NOMO-1 treated with dmso at 0.1 percent for 144 hours (cell line): ENCODE measurements at regions not wholly inside any gene's neighbourhood (a gene's known extent, or its start where the extent isn't known, plus 50 kb on each side); places are given as distances from the start of the nearest gene placed in this dataset.
"Not testable (repeated sequence)": the region's sequence is repeated elsewhere in the genome, so short reads cannot be mapped to it uniquely, and the experiment has no call there.

Source experiments
- DNase-seq: peaks from one replicate; lab custom pipeline; 2025; ENCODE audit not compliant: unreplicated experiment; lab: John Stamatoyannopoulos, UW

GRCh38 chr4:111115881-111116280, 493.0 kb upstream of the PITX2 start:
- no peak for DNase-seq

- no peak for DNase-seq
These were observed 497.3 kb upstream of the PITX2 start for GRCh38 chr4:111120191-111120590.

GRCh38 chr4:111126340-111126739, 503.5 kb upstream of the PITX2 start:
- no peak for DNase-seq

GRCh38 chr4:111127841-111128240, 505.0 kb upstream of the PITX2 start:
- no peak for DNase-seq

GRCh38 chr4:111128327-111128726, 505.4 kb upstream of the PITX2 start:
- no peak for DNase-seq

- no peak for DNase-seq
These were observed 513.6 kb upstream of the PITX2 start for GRCh38 chr4:111136438-111136837.

GRCh38 chr4:111136967-111137366, 514.1 kb upstream of the PITX2 start:
- no peak for DNase-seq

- DNase-seq: no peak
These were observed 520.6 kb upstream of the PITX2 start for GRCh38 chr4:111143510-111143909.

- no peak for DNase-seq
These were observed 532.1 kb upstream of the PITX2 start for GRCh38 chr4:111154934-111155333.

- not testable (repeated sequence) for DNase-seq
These were observed 541.7 kb upstream of the PITX2 start for GRCh38 chr4:111164556-111164955.

GRCh38 chr4:111174331-111174730, 551.5 kb upstream of the PITX2 start:
- no peak for DNase-seq

GRCh38 chr4:111178231-111178630, 555.4 kb upstream of the PITX2 start:
- no peak for DNase-seq

GRCh38 chr4:111187108-111187507, 564.2 kb upstream of the PITX2 start:
- no peak for DNase-seq

- no peak for DNase-seq
These were observed 575.6 kb upstream of the PITX2 start for GRCh38 chr4:111198446-111198845.

- DNase-seq: no peak
These were observed 581.9 kb upstream of the PITX2 start for GRCh38 chr4:111204797-111205196.

- DNase-seq: no peak
These were observed 586.1 kb upstream of the PITX2 start for GRCh38 chr4:111208970-111209369.

GRCh38 chr4:111209706-111210105, 586.8 kb upstream of the PITX2 start:
- DNase-seq: no peak

- DNase-seq: no peak
These were observed 587.7 kb upstream of the PITX2 start for GRCh38 chr4:111210595-111210994.

- DNase-seq: no peak
These were observed 590.7 kb upstream of the PITX2 start for GRCh38 chr4:111213531-111213930.

GRCh38 chr4:111214371-111214770, 591.5 kb upstream of the PITX2 start:
- DNase-seq: no peak

- no peak for DNase-seq
These were observed 592.9 kb upstream of the PITX2 start for GRCh38 chr4:111215755-111216154.

- DNase-seq: no peak
These were observed 593.9 kb upstream of the PITX2 start for GRCh38 chr4:111216791-111217190.

GRCh38 chr4:111221371-111221770, 598.5 kb upstream of the PITX2 start:
- DNase-seq: no peak

- no peak for DNase-seq
These were observed 605.5 kb upstream of the PITX2 start for GRCh38 chr4:111228396-111228795.
